ENCODE measurements at regions not wholly inside any gene's neighbourhood (a gene's known extent, or its start where the extent isn't known, plus 50 kb on each side); places are given as distances from the start of the nearest gene placed in this dataset.

DNA sequence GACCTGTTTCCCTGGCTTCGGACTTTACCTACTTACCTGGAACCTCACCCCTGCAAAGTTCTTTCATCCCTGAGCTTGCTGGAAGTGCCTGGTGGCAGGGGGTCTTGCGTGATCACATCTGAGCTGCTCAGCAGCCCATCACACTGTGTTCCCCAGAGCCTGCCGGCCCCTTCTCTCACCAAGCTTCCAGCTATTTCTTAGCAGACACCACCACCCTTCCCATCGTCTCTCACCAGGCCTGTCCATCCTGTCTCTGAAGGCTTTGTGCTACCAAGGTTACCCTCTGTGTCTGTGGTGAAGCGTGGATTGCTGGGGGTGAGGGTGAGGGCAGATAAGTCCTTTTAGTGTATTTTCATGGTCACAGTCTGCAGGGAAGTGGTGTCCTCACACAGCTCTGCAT is 78.8 kb upstream of the NRXN3 start:
- in situ Hi-C loops (cut with HindIII; ENCODE audit: low pct_unique_long_range_greater_than_20kb, low sequenced_read_pairs) (no loop called here), intact Hi-C loops (cut with micrococcal nuclease; ENCODE audit: unreplicated experiment) (no loop called here)
- H3K9me3 ChIP-seq (ENCODE audit: control insufficient read depth, insufficient read depth, low read depth, low read length), result no peaks in the 10 kb centered on the region
- H3K4me1 ChIP-seq (ENCODE audit: control insufficient read depth, insufficient read depth, low read length), result no peaks in the 10 kb centered on the region
- H3K27ac ChIP-seq (ENCODE audit: low read length), result no peak overlapping the region
- no peaks in the 10 kb centered on the region for H3K36me3 ChIP-seq (ENCODE audit: control insufficient read depth, insufficient read depth, low read length)
- CTCF ChIA-PET, result no interaction called here
- no peak overlapping the region for H3K4me3 ChIP-seq (ENCODE audit: low read depth in 2 of 2, low read length in 2 of 2)
- H3K27me3 ChIP-seq (ENCODE audit: control insufficient read depth, insufficient read depth, low read length), result no peaks in the 10 kb centered on the region; the same call in 1 of the 2 replicates
- POLR2A ChIA-PET, result no interaction called here
- no peak for TF ChIP-seq SIN3A (IDR thresholded peaks at IDR 0.05; ENCODE audit: borderline replicate concordance, insufficient read depth, low read depth, low read length)
- no peak for TF ChIP-seq POLR2AphosphoS5 (IDR thresholded peaks at IDR 0.05; ENCODE audit: low read depth, low read length)
- TF ChIP-seq CTCF (IDR thresholded peaks at IDR 0.05), result no peak
- no peak for TF ChIP-seq TCF7L2 (IDR thresholded peaks at IDR 0.05; ENCODE audit: low read depth, low read length)
- TF ChIP-seq REST (IDR thresholded peaks at IDR 0.05; ENCODE audit: insufficient read depth in 1 of 2, low read depth in 2 of 2, low read length in 1 of 2), result no peak
- no TSS peak for BruUV-seq (replicated peaks)
- ATAC-seq (no peak), DNase-seq (ENCODE audit: low read depth, low spot score) (no peak)

GRCh38 chr14:78092040-78092439 is 78.1 kb upstream of the NRXN3 start:
- DNase-seq (ENCODE audit: low read depth, low spot score) (no peak), ATAC-seq (no peak)
- no peaks in the 10 kb centered on the region for H3K9me3 ChIP-seq (ENCODE audit: control insufficient read depth, insufficient read depth, low read depth, low read length)
- POLR2A ChIA-PET, result no interaction called here
- H3K4me1 ChIP-seq (ENCODE audit: control insufficient read depth, insufficient read depth, low read length), result no peaks in the 10 kb centered on the region
- intact Hi-C loops (cut with micrococcal nuclease; ENCODE audit: unreplicated experiment) (no loop called here), in situ Hi-C loops (cut with HindIII; ENCODE audit: low pct_unique_long_range_greater_than_20kb, low sequenced_read_pairs) (no loop called here)
- no peak overlapping the region for H3K27ac ChIP-seq (ENCODE audit: low read length)
- CTCF ChIA-PET, result no interaction called here
- no peak for TF ChIP-seq SIN3A (IDR thresholded peaks at IDR 0.05; ENCODE audit: borderline replicate concordance, insufficient read depth, low read depth, low read length)
- TF ChIP-seq REST (IDR thresholded peaks at IDR 0.05; ENCODE audit: insufficient read depth in 1 of 2, low read depth in 2 of 2, low read length in 1 of 2), result no peak
- TF ChIP-seq TCF7L2 (IDR thresholded peaks at IDR 0.05; ENCODE audit: low read depth, low read length), result no peak
- no peak for TF ChIP-seq CTCF (IDR thresholded peaks at IDR 0.05)
- TF ChIP-seq POLR2AphosphoS5 (IDR thresholded peaks at IDR 0.05; ENCODE audit: low read depth, low read length), result no peak
- H3K27me3 ChIP-seq (ENCODE audit: control insufficient read depth, insufficient read depth, low read length), result no peaks in the 10 kb centered on the region; the same call in 1 of the 2 replicates
- no peak overlapping the region for H3K4me3 ChIP-seq (ENCODE audit: low read depth in 2 of 2, low read length in 2 of 2)
- no TSS peak for BruUV-seq (replicated peaks)
- no peaks in the 10 kb centered on the region for H3K36me3 ChIP-seq (ENCODE audit: control insufficient read depth, insufficient read depth, low read length)
